ENCODE measurements at regions not wholly inside any gene's neighbourhood (a gene's known extent, or its start where the extent isn't known, plus 50 kb on each side); places are given as distances from the start of the nearest gene placed in this dataset.

DNA sequence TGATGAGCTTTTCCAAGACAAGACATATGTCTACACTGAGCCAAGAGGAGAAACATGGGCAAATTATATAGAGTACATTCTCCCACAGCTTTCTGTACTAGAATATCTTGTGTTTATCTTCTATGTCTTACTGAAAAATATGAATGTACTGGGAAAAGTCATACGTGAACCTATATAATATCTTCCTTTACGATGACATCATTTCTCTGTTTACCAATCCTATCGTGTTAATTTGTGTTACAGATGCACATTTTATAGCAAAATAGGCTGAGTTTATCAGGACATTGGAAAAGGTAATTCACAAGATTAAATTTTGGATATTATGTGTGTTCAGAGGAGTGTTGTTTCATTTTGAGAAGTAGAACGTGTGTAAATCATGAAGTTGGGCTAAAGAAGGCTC is 452.5 kb upstream of the THRB start:
- DNase-seq, result no peak

DNA sequence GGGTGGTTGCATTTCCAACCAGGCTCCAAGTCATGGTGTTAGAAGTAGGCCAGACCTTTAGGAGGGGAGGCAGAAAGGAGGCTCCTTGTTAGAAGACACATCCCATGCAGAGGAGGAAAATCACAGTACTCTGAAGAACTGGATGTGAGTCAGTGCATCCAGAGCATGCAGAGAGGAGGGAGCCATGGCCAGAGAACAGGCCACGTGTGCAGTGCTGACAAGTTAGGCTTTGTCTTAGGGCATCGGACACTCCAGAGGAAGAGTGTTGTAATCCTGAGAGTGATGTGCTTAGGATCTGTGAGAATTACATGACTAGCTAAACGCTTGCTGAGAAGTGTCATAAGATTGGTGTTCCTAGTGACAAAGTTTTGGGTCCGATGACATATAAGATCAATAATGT is 456.5 kb upstream of the THRB start:
- DNase-seq, result no peak

DNA sequence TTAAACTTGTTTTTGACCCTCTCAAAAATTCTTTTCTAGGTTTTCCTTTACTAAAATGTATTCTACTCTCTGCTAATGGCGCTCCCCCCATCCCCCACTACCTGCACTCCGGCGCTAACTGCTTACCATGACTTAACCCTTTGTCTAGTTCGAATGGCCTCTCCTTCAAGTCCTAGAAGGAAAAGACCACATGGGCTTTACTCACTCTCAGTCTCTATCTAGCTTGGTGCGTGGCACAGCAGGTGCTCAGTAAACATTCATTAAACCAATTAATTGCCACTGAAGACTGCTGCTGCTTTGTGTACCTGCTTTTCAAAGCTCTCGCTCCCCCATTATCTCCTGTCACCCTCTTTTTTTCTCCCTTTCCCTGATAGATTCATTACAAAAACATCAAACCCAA is 457.7 kb upstream of the THRB start:
- no peak for DNase-seq

DNA sequence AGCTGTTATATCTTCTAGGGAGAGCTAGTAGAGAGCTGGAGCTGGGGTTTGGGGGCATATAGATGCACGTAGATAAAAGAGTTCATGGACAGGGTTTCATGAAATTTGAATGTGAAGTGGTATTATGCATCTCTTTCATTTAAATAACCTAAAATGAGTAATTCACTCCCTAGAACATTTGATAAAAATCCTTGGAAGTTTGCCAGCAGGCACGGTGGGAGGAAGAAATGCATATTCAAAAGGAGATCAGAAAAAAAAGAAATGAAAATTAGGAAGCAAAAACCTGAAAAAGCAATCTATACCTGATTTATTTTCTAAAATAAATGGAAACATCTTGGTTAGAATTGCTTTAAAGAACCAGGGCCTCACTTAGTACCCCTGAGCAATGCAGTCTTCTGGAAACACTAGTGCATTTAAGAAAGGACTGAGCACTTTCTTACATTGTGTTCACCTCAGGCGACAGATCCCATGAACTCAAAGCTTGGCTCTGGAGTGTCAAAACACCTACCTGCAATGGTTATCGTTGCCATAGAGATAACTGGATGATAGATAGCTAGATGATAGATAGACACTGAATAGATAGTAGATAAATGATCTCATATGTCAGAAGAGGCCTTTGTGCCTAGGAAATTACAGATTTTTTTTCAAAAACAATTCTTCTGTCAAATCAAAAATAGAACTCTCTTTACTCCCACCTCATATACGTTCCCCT is 458.6 kb upstream of the THRB start:
- DNase-seq, result no peak

DNA sequence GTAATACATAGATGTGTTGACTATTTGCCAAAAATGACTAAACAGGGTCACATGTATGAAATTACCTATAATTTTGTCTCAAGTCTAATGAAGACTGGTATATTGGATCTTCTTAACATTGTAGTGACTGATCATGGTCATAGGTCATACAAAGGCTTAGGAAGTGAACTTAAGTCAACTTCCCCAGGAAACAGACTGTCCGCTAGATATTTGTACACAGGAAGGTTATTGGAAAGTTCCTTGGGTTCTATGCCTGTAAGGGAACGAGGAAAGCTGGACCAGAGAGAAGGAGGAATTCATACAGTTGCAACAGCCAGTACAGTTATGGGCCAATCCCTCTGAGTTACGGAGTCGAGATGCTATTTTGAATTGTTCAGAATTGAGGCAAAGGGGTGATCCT is 462.0 kb upstream of the THRB start:
- no peak for DNase-seq

DNA sequence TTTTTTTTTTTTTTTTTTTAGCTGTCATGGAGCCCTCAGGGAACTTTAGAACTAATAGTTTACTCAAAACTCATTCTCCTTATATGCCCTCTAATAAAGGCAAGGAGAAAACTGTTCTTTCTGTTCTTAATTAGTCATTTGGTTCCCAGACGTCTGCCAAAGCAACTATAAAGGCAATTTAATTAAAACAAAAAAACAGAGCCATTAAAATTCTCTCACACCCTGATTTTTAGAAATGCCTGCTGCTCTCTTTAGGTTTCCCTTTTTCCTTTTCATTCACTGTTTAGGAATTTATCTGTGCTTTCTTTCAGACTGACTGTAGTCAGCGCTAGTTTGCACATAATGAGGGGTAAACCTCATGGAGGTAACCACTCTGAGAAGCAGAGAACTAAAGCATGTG is 463.6 kb upstream of the THRB start:
- no peak for DNase-seq

DNA sequence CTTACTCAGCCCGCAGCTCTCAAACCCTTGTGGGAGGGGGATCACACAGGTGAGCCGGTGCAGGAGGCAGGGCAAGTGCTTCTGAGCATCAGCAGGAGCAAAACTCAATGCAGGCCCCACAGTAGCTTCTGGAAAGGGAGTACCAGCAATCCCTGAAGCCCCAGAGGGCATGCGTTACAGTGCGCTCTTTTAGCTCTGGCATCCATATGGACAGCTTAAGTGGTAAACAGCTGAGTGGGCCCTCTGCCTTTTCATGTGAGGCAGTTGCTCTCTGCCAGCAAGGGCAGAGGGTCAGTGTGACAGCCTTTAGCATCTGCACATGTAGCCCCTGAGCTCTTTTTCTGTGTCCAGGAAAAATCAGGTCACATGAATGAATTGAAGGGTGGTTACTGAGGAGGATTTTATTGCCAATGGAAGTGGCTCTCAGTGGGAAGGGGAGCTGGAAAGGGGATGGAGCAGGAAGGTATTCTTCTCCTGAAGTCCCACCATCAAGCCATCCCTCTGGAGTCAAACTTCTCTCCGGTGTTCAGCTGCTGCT is 464.3 kb upstream of the THRB start:
- no peak for DNase-seq

DNA sequence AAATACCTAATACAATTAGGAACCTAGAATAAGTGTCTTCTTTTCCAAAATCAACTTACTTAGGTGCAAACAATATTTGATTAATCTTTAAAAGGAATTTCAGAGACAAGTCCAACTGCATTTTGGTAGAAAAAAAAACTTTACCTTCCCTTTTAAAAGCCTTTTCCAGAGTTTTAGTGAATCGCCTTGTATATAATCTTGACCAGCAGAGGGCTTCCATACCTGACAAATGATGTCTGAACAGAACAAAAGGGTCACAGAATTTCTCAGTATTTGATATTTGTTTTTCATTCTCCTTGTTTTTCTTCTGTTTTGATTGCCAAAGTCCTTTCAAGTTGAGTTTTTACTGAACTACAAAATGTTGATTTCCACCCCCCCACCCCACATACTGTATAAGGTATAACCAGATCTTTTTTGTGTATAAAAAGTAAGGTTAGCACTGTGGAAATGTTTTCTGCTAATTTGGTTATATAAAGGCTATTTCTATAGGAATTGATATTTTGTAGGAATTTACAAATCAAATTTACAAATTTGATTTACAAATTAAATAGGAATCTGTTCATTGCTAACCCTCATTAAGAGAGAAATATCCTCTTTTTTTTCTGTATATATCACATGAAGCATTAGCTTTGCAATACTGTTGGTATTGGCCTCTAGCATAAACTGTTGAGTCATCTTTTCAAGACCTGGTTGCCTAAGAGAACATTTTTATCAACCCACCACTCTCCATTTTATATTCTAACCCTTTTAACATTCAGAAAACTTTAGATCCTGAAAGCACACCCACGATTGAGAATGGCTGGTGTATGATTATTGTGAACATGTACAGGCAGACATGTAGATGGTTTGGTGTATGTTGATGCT is 464.1 kb upstream of the RARB start:
- peak in 1 of 2 experiments; percentile 21 for DNase-seq

DNA sequence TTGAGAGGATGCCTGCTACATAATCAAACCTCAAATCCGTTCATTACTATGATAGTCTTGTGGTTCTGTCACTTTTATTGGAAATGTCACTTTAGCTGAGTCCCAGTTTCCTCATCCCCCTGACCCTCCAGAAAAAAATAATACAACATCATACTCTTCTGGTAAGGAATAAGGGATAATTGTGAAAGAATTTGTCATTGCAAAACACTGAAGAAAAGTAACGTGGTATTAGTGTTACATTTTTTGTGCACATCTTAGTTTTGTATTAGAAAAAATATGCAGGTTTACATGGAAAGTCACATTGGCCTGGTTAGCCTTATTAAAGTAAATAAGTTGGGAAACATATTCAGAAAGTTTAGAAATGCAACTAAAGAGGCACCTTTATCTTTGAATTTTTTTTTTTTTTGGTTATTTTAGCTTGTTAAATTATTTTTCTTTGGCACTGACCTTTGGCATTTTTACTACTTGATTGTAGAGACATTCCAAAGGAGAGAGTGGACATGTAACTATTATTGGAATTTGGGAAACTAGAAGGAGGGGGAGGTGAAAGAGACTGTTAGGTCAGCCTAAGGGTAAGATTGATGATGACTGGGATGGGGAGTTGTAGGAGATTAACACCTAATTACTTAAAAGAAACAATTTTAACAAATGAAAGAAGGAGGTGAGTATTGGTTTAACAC is 462.2 kb upstream of the RARB start:
- no peak for DNase-seq

DNA sequence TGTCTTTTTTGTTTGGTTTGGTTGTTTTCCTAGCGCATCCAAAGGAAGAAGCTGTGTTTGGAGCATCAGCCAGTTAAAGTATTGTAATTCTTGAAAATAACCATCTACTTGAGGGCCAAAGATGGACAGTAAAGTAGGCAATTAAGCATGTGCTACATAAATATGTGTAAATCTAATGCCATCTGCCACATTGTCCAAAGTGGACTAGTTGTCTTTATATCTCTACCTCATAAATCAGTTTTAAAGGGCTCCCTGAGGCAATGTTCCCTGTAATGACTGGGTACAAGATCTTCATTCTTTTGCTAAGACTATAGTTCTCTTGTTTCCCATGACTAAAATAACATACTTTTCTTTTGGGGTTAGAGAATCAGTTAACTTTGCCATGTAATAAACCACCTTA is 460.0 kb upstream of the RARB start:
- no peak for DNase-seq

DNA sequence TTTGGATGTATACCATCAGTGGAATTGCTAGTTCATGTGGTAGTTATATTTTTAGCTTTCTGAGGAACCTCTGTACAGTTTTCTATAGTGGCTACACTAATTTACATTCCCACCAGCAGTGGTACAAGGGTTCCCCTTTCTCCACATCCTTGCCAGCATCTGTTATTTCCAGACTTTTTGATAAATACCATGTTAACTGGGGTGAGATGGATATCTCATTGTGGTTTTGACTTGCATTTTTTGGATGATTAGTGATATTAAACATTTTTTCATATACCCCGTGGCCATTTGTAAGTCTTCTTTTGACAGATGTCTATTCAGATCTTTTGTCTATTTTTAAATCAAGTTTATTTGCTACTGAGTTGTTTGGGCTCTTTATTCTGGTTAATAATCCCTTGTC is 455.6 kb upstream of the RARB start:
- no peak for DNase-seq

DNA sequence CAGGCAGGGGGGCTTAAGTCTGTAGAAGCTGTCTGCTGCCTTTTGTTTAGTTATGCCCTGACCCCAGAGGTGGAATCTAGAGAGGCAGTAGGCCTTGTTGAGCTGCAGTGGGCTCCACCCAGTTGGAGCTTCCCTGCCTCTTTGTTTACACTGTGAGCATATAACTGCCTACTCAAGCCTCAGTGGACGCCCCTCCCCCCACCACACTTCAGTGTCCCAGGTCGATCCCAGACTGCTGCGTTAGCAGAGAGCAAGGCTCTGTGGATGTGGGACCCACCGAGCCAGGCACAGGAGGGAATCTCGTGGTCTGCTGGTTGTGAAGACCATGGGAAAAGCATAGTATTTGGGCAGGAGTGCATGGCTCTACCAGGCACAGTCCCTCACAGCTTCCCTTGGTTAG is 446.8 kb upstream of the RARB start:
- no peak for DNase-seq

DNA sequence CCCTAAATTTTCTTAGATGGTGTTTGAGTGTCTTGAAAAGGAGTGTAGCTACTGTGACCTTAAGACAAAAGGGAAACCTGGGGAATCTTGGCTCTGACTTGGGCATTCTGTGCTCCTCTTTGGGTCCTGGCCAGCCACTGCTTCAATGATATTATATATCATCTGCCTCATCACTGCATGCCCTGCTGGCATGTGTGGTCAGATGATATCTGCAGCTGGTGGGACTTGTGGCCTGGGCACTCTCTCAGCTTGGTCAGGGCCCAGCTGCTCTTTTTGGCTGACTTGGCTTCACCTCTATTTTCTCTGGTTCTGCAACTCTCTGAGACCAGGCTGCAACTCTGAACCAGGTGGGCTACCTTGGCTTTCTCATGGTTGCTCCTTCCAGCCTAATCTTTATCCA is 446.1 kb upstream of the RARB start:
- no peak for DNase-seq

DNA sequence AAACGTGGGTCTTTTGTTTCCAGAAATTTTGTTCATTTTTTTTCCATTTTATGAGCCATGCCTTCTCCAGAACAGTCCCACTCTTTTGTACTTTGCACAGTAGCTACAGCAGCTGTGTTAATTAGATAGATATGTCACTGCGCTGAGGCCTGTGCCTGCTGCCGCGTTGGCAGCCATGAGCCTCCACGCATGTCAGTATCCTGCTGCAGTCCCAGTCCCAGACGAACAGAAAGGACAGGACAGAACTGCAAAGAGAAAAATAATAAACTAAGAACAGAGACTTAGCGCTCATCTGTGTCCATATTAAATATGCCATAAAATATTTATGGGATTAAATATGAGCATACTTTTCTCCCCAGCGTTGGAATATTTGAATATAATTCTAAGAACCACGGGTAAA is 442.4 kb upstream of the RARB start:
- DNase-seq, result no peak

DNA sequence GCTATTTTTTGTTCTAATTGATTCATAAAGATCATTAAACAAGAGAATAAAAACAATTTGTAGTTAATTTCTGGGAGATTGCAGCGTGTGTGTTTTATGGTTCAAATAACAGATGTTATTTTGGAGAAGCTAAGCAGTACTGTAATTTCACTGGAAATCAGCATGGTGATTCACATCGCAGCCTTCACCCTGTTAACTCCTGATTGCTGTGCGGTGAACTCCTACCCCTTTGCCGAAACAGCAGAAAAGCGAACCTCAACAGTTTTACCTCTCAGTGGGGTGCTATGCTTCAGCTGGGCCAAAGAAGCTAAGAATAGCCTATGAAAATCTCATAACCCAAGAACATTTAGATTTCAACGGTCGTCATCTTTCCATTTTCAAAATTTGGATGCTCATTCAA is 441.5 kb upstream of the RARB start:
- DNase-seq, result no peak

DNA sequence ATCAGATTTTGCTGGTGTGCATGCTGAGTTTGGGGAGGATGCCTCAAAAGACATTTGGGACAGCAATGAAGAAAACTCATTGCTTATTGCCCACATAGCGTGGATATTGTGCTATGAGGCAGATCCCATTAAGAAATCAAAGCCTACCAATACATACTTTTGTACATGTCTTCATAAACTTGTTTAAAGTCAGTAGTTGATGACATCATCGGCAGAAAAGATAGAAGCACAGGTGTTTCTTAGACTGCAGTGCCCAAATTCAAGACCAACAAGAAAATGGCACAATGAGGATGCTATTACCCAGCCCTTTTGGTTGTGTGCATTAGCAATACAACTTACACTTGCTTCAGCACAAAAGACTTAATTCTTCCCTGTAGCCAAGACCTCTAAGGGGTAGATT is 428.7 kb upstream of the RARB start:
- no peak for DNase-seq

DNA sequence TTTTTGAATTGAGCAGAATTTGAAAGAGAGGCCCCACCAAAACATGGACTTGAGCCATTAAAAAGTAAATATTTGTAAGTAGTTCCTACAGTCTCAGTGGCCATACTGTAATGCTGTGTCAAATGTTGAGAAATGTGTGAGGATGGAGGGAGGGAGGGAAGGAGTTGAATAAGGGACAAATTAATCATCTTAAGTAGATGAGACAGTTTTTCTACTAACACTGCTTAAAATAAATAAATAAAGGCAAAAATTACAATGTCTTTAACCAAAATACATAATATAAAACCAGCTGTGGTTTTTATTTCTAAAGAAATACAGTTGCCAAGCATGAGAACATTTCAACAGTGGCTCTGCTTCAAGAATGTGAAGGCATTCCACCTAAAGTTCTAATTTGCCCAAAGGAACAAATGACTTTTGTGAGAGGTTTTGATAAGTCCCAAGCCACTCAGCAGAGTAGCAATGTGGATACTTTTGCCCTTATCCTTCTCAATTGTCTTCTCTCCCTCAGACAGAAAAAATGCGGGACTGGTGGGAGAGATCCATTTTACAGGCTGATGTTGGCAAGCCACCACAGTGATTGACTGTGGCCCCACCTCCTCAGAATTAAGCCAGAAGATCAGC is 427.0 kb upstream of the RARB start:
- DNase-seq, result no peak

DNA sequence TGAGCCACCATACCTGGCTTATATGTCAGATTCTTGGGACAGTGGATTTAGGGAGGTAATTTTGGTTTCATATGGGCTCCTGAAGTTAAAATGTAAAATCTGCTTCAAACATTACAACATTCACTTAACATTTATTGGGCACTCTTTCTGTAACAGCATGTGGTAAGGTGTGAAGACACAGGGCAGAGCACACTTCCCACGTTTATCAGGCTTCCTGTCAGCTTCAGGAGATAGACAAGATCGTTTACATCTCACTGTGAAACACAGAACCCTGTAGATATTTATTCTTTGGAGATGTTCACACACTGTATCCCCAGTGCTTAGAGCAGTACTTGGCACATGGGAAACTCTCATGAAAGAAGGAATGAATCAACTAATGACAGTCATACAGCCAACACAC is 426.0 kb upstream of the RARB start:
- no peak for DNase-seq

DNA sequence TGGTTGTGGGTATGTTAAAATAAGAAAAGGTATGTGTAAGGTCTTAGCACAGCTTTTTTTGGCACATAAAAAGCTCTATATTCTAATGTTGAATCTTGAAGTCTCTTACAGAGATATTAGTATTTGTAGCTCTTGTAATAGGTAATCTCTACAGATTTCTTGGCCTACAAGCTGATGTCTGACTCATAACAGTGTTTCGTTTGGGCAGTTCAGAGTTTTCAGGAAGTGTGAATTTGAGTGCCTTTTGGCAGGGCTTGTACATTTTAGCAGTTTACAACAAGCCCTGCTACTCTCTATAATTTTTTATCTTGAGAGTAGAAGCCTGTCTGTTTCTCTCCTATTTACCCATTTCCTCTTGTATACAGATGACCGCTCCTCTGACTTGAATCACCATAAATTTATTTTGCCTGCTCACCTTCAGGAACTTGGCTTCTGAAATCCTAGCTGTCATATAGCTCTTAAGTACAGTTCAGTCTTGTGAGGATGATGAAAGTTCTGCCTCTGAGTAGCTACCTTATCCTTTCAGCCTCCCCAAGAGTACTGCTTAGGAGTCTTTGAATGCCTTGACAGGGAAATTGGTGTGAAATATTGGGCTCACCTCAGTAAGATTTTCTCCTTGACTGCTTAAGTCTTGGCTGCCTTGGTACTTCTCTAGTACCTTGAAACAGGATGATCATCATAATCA is 419.9 kb upstream of the RARB start:
- DNase-seq, result no peak

DNA sequence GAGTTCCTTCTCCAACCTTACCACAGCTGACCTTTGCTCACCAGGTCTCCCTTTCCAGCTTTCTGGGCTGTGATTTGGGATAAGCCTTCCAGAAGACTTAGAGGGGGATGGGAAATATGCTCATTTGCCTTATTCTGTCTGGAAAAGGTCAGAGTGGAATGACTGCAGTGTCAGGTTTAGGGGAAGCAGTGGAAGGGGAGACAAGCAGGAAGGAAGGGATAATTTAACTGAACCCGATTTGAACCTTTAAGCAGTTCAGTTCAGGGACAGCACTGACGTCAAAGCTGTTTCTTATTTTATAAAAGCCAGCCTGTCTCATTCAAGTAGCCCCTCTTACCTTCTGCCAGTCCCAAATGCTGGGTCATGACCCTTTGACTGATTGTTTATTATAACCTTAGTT is 418.4 kb upstream of the RARB start:
- no peak for DNase-seq

DNA sequence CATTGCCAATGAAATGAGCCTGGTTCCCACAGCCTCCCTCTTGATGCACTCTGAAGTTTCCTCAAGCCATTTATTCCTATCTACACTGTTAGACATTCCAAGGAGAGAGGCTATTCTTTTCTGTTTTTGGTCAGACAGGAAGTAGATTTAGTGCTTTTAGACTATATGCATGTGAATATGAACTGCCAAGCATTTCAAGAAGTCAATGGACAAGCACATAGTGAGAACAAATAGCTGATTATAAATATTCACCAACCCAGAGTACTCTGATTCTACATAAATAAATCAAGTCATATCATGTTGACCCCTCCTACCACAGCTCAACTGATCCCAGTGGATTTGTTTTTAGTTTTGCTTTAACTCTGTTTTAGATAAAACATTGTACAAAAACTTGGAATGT is 412.5 kb upstream of the RARB start:
- DNase-seq, result no peak

DNA sequence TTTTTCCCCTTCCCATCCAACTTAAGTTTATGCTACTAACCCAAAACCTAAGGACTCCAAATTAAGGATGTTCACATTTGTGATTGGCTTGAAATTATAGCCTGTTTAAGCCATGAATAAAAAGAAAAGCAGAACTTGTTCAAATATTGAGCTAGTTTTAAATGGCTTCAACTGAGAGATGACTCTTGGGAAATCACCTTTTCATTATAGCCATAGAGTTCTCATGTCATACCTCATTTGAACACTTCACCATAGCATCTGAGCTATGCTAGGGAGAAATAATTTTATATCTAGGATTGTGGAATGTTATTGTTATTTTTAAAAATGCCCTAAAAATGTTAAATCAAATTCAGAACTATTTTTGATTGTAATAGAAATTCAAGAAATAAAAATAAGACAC is 409.2 kb upstream of the RARB start:
- no peak for DNase-seq

DNA sequence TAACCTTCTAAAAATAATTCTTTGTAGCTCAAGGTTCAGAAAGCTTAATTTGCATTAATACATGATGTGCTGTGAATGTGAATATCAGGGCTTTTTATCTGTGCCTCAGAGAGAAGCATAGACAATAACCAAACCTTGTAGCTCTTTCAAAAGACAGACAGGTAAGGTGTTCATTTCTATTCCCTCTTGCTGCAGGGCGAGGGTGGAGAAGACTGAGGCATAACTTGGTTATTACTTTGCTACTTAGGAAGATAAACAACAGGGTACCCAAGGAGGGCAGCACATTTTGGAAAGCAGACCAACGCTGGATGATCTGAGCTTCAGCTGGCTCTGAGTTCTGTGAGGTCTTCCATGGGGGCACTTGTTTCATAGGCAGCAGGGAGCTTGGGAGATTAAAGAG is 408.6 kb upstream of the RARB start:
- DNase-seq, result no peak
